SH-SY5Y (cell line): ENCODE measurements at regions not wholly inside any gene's neighbourhood (a gene's known extent, or its start where the extent isn't known, plus 50 kb on each side); places are given as distances from the start of the nearest gene placed in this dataset.

Experiments
- GATA2 ChIP-seq: IDR thresholded peaks from 2 replicates; pipeline ENCODE4 v1.6.1; 2011; ENCODE audit warnings: mild to moderate bottlenecking, low read depth, low read length
- GATA3 ChIP-seq: IDR thresholded peaks from 2 replicates; pipeline ENCODE4 v1.6.1; 2011; ENCODE audit warnings: low read depth, mild to moderate bottlenecking, low read length, moderate library complexity

DNA sequence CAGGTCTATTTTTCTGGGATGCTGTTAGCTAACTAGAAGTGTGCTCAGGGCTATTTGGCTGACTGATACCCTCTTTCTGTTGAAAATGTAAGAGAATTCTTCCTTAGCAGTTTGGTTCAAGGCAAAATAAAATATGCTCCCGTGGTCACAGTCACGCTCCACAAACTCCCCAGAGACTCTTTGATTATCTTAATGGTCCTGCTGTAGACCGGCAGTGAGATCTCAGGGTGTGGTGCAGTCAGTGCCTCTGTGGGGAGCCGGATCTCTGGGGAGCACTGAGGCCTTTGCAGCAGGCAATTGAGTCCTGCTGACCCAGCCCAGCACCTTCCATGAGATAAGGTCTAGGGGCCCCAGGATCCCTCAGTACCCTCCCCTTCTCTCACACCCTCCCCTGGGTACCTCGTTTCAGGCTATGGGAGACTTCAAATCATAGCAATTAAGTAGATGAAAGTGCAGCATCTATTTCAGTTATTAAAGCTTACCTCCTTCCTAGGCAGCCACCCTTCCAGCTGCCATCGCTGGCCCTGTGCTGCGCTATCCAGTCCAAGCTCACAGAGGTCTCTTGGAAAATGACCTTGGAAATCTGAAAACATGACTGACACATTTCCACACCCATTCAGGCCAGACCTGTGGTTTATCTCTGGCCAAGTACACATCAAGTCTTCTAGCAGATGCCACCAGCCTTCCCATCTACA is 98.1 kb downstream of the SEC16B start:
- TF ChIP-seq GATA2, result no peak
- TF ChIP-seq GATA3, result no peak
